Upper lobe of left lung (tissue), 4 donors: ENCODE measurements at regions not wholly inside any gene's neighbourhood (a gene's known extent, or its start where the extent isn't known, plus 50 kb on each side); places are given as distances from the start of the nearest gene placed in this dataset.

Experiments
- CTCF ChIP-seq, 6 experiments: fragments of 450-650 bp in 4 of 6; fragments of 200-600 bp in 2 of 6; sonication (generic) in 2 of 6; IDR thresholded peaks; one replicate each; pipeline ENCODE4 v1.5.1; 2016 to 2019; ENCODE audit warnings: antibody characterized with exemption in 6 of 6
- EP300 ChIP-seq, 4 donors: sonication (generic); formaldehyde crosslinking; IDR thresholded peaks; one replicate each; pipeline ENCODE4 v1.5.1; 2017; ENCODE audit warnings: antibody characterized with exemption in 4 of 4, control low read depth in 2 of 4
- POLR2A ChIP-seq, 4 donors: fragments of 450-650 bp; IDR thresholded peaks; one replicate each; pipeline ENCODE4 v1.5.1; 2016 to 2017; ENCODE audit warnings: antibody characterized with exemption in 4 of 4, mild to moderate bottlenecking in 2 of 4
- POLR2AphosphoS5 ChIP-seq, 2 donors: sonication (generic); formaldehyde crosslinking; IDR thresholded peaks; one replicate each; pipeline ENCODE4 v1.5.1; 2017; ENCODE audit warnings: antibody characterized with exemption in 2 of 2

DNA sequence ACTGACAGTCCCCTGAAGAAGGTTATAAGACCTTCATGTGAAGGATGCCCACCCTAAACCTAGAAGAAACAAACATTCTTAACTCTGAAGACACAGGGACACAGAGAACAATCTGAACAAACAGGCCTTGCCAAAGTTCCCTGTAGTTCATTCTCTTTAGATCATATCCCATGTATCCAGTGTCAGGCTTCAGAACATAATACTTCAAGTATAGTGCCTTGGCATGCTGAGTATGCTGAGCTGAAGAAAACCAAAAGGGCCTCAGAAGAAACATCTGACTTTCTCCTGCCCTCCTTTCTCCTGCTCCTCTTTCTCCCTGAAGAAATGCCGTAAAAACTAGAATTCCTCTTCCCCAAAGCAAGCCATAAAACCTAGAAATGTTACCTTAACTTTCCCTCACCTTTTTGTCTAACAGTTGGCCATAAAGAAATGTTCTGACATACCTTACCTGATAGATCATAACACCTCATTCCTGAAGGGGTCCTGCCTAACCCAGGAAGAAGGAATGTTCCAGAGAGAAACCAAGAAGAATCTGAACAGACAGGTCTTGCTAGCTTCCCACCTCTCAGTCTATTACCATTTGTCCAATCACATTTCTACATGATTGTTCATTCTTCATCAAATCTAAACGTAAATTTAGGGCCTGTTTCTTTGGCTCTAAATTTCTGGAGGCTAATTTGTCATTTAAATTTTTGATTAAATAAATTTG, 160.1 kb upstream of the ZC3H15 start:
- no peak for TF ChIP-seq CTCF (IDR thresholded peaks at IDR 0.05)
- no peak for TF ChIP-seq POLR2A (IDR thresholded peaks at IDR 0.05)
- no peak for TF ChIP-seq EP300 (IDR thresholded peaks at IDR 0.05)
- TF ChIP-seq POLR2AphosphoS5 (IDR thresholded peaks at IDR 0.05): no peak
